ENCODE measurements at regions not wholly inside any gene's neighbourhood (a gene's known extent, or its start where the extent isn't known, plus 50 kb on each side); places are given as distances from the start of the nearest gene placed in this dataset.
A peak's percentile ranks its signal among the peaks of the same experiment; 100 is the strongest.

DNA sequence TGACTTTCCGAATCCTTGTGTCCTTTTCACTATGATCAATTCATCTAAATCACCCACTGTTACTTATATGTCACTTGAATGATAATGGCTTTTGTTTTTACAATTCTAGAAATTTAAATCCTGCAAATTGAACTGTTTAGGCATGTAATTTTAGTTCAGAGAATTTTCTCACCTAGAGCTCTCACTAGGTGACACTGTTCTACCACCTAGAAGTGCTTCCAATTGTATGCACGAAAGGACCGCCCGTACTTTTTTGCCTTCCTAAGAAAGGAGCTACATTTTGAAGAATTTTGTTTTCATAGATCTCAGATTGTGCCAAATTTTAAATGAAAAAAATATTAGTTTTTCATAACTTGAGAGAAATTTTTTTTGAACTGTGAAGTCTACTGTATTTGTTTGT lies 481.6 kb upstream of the FSTL5 start:
- Mint-ChIP-seq H3K9me3 (ENCODE audit: unreplicated experiment) (no peaks in the 10 kb centered on the region), H3K4me3 (ENCODE audit: unreplicated experiment) (no peak overlapping the region), H3K27me3 (ENCODE audit: unreplicated experiment) (peaks cover 4% of the 10 kb centered on the region), H3K4me1 (ENCODE audit: unreplicated experiment) (no peaks in the 10 kb centered on the region), H3K27ac (ENCODE audit: unreplicated experiment) (no peak overlapping the region), H3K36me3 (ENCODE audit: low read depth, unreplicated experiment) (no peaks in the 10 kb centered on the region)
- DNase-seq (ENCODE audit: low spot score), result no peak
- TF ChIP-seq, protein P1, sequence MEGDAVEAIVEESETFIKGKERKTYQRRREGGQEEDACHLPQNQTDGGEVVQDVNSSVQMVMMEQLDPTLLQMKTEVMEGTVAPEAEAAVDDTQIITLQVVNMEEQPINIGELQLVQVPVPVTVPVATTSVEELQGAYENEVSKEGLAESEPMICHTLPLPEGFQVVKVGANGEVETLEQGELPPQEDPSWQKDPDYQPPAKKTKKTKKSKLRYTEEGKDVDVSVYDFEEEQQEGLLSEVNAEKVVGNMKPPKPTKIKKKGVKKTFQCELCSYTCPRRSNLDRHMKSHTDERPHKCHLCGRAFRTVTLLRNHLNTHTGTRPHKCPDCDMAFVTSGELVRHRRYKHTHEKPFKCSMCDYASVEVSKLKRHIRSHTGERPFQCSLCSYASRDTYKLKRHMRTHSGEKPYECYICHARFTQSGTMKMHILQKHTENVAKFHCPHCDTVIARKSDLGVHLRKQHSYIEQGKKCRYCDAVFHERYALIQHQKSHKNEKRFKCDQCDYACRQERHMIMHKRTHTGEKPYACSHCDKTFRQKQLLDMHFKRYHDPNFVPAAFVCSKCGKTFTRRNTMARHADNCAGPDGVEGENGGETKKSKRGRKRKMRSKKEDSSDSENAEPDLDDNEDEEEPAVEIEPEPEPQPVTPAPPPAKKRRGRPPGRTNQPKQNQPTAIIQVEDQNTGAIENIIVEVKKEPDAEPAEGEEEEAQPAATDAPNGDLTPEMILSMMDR (IDR thresholded peaks at IDR 0.05; ENCODE audit: unreplicated experiment), result no peak

DNA sequence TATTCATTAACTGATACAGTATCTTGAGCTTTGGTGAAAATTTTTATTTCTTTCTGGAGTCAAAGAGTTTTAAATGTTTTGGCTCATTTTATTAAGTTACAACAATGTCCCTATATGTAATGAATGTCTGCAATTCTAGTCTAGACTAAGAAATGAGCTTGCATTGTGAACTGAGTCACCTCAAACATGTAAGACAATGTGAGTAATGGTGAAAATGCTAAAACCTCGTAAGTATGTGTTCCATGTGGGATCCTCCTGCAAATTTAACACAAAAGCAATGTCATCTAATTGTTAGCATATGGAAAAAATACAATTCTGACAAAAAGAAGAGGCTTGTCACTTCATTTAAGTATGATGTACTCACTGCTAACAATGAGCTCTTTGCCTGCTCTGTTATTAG lies 480.5 kb upstream of the FSTL5 start:
- H3K27ac Mint-ChIP-seq (ENCODE audit: unreplicated experiment), result no peak overlapping the region
- no peaks in the 10 kb centered on the region for H3K4me1 Mint-ChIP-seq (ENCODE audit: unreplicated experiment)
- TF ChIP-seq, protein P1 (IDR thresholded peaks at IDR 0.05; ENCODE audit: unreplicated experiment), result no peak
- H3K36me3 Mint-ChIP-seq (ENCODE audit: low read depth, unreplicated experiment), result no peaks in the 10 kb centered on the region
- H3K4me3 Mint-ChIP-seq (ENCODE audit: unreplicated experiment), result no peak overlapping the region
- peaks cover 4% of the 10 kb centered on the region for H3K27me3 Mint-ChIP-seq (ENCODE audit: unreplicated experiment)
- no peak for DNase-seq (ENCODE audit: low spot score)
- no peaks in the 10 kb centered on the region for H3K9me3 Mint-ChIP-seq (ENCODE audit: unreplicated experiment)

DNA sequence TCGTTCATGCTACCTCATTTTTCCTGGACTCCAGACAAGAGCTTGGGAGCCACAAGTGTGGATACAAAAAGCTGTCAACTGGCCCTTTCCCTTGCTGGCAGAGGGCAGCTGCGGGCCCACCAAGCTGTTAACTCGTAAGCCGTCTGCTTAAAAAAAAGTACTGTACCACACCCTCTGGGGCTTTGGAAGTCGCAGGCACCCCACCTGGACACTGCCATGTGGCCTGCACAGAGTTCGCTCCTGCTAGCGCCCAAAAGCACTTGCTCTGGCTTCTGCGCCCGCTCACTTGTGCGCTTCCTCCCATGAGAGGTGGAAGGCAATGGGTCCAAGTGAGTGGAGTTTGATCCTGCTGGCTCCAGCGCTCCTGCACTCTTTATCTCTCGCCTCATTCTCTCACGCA lies 476.4 kb upstream of the FSTL5 start:
- TF ChIP-seq, protein P1 (IDR thresholded peaks at IDR 0.05; ENCODE audit: unreplicated experiment), result no peak
- Mint-ChIP-seq H3K27me3 (ENCODE audit: unreplicated experiment) (peaks cover 4% of the 10 kb centered on the region), H3K27ac (ENCODE audit: unreplicated experiment) (no peak overlapping the region), H3K4me1 (ENCODE audit: unreplicated experiment) (no peaks in the 10 kb centered on the region), H3K9me3 (ENCODE audit: unreplicated experiment) (no peaks in the 10 kb centered on the region), H3K36me3 (ENCODE audit: low read depth, unreplicated experiment) (no peaks in the 10 kb centered on the region), H3K4me3 (ENCODE audit: unreplicated experiment) (no peak overlapping the region)
- no peak for DNase-seq (ENCODE audit: low spot score)

DNA sequence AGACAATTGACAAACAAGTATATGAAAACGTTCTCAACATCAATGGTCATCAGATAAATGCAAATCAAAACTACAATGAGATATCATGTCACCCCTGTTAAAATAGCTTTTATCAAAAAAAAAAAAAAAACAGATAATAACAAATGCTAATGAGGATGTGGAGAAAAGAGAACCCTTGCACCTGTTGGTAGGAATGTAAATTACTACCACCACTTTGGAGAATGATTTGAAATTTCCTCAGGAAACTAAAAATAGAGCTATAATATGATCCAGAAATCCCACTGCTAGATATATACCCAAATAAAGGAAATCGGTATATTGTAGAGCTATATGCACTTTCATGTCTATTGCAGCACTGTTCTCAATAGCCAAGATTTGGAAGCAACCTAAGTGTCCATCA lies 470.6 kb upstream of the FSTL5 start:
- Mint-ChIP-seq H3K27ac (ENCODE audit: unreplicated experiment) (no peak overlapping the region), H3K4me1 (ENCODE audit: unreplicated experiment) (no peaks in the 10 kb centered on the region), H3K9me3 (ENCODE audit: unreplicated experiment) (no peaks in the 10 kb centered on the region), H3K4me3 (ENCODE audit: unreplicated experiment) (no peak overlapping the region), H3K27me3 (ENCODE audit: unreplicated experiment) (no peaks in the 10 kb centered on the region), H3K36me3 (ENCODE audit: low read depth, unreplicated experiment) (no peaks in the 10 kb centered on the region)
- DNase-seq (ENCODE audit: low spot score), result no peak
- TF ChIP-seq, protein P1 (IDR thresholded peaks at IDR 0.05; ENCODE audit: unreplicated experiment), result peak; percentile 57

DNA sequence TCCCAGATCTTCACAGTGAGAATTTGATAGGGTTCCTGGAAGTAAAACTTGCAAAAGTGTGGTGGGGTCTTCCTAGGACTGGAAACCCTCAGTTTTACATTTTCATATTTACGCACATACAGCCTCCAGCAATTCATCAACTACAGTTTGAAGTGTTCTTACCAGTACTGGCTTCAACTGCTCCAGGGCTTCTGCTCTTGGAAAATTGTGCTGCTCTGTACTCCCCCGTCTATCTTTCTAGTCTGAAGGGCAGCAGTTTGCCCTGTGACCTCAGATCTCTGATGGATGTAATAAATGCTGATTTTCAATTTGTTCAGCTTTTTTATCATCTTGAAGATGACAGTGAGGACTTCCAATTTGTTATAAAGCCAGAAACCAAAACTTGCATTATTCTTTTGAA lies 458.9 kb upstream of the FSTL5 start:
- H3K27me3 Mint-ChIP-seq (ENCODE audit: unreplicated experiment), result no peaks in the 10 kb centered on the region
- no peaks in the 10 kb centered on the region for H3K36me3 Mint-ChIP-seq (ENCODE audit: low read depth, unreplicated experiment)
- H3K9me3 Mint-ChIP-seq (ENCODE audit: unreplicated experiment), result no peaks in the 10 kb centered on the region
- H3K4me1 Mint-ChIP-seq (ENCODE audit: unreplicated experiment), result no peaks in the 10 kb centered on the region
- TF ChIP-seq, protein P1 (IDR thresholded peaks at IDR 0.05; ENCODE audit: unreplicated experiment), result no peak
- no peak overlapping the region for H3K4me3 Mint-ChIP-seq (ENCODE audit: unreplicated experiment)
- DNase-seq (ENCODE audit: low spot score), result no peak
- no peak overlapping the region for H3K27ac Mint-ChIP-seq (ENCODE audit: unreplicated experiment)

Measured in endothelial cell (in vitro differentiated cells).